Stomach (tissue), 4 donors: ENCODE measurements at regions not wholly inside any gene's neighbourhood (a gene's known extent, or its start where the extent isn't known, plus 50 kb on each side); places are given as distances from the start of the nearest gene placed in this dataset.
"Not testable (repeated sequence)": the region's sequence is repeated elsewhere in the genome, so short reads cannot be mapped to it uniquely, and the experiment has no call there.

Experiments used
- EP300 ChIP-seq: sonication (generic); formaldehyde crosslinking; IDR thresholded peaks from one replicate; pipeline ENCODE4 v1.6.1; 2017; ENCODE audit warnings: antibody characterized with exemption
- TF ChIP-seq, protein P1 (sequence below), 7 experiments: fragments of 450-650 bp in 4 of 7; fragments of 200-600 bp in 3 of 7; sonication (generic) in 3 of 7; IDR thresholded peaks; one replicate each; pipeline ENCODE4 v1.5.1; 2016 to 2019; ENCODE audit warnings: antibody characterized with exemption in 7 of 7, control low read depth in 2 of 7, mild to moderate bottlenecking in 1 of 7

- TF ChIP-seq, protein P1, sequence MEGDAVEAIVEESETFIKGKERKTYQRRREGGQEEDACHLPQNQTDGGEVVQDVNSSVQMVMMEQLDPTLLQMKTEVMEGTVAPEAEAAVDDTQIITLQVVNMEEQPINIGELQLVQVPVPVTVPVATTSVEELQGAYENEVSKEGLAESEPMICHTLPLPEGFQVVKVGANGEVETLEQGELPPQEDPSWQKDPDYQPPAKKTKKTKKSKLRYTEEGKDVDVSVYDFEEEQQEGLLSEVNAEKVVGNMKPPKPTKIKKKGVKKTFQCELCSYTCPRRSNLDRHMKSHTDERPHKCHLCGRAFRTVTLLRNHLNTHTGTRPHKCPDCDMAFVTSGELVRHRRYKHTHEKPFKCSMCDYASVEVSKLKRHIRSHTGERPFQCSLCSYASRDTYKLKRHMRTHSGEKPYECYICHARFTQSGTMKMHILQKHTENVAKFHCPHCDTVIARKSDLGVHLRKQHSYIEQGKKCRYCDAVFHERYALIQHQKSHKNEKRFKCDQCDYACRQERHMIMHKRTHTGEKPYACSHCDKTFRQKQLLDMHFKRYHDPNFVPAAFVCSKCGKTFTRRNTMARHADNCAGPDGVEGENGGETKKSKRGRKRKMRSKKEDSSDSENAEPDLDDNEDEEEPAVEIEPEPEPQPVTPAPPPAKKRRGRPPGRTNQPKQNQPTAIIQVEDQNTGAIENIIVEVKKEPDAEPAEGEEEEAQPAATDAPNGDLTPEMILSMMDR (IDR thresholded peaks at IDR 0.05), result not testable (repeated sequence)
- TF ChIP-seq EP300, result not testable (repeated sequence)
Observed at GRCh38 chr12:131624756-131625501, 86.0 kb upstream of the SFSWAP start.
